HL-60 (cell line): ENCODE measurements at regions not wholly inside any gene's neighbourhood (a gene's known extent, or its start where the extent isn't known, plus 50 kb on each side); places are given as distances from the start of the nearest gene placed in this dataset.

Experiments
- GABPA ChIP-seq: IDR thresholded peaks from 2 replicates; pipeline ENCODE4 v1.6.1; 2012; ENCODE audit warnings: low read depth
- POLR2AphosphoS5 ChIP-seq: IDR thresholded peaks from 2 replicates; pipeline ENCODE4 v1.6.1; 2012; ENCODE audit warnings: low read depth
- TF ChIP-seq, protein P1 (sequence below): IDR thresholded peaks from 2 replicates; pipeline ENCODE4 v1.6.1; 2012; ENCODE audit warnings: low read depth; ENCODE audit not compliant: insufficient replicate concordance
- TF ChIP-seq, protein P2 (sequence below): IDR thresholded peaks from one replicate; pipeline ENCODE4 v1.5.1; 2011; ENCODE audit warnings: low read length, control low read depth, inconsistent platforms; ENCODE audit not compliant: insufficient read depth

- no peak for TF ChIP-seq POLR2AphosphoS5
- TF ChIP-seq, protein P1, sequence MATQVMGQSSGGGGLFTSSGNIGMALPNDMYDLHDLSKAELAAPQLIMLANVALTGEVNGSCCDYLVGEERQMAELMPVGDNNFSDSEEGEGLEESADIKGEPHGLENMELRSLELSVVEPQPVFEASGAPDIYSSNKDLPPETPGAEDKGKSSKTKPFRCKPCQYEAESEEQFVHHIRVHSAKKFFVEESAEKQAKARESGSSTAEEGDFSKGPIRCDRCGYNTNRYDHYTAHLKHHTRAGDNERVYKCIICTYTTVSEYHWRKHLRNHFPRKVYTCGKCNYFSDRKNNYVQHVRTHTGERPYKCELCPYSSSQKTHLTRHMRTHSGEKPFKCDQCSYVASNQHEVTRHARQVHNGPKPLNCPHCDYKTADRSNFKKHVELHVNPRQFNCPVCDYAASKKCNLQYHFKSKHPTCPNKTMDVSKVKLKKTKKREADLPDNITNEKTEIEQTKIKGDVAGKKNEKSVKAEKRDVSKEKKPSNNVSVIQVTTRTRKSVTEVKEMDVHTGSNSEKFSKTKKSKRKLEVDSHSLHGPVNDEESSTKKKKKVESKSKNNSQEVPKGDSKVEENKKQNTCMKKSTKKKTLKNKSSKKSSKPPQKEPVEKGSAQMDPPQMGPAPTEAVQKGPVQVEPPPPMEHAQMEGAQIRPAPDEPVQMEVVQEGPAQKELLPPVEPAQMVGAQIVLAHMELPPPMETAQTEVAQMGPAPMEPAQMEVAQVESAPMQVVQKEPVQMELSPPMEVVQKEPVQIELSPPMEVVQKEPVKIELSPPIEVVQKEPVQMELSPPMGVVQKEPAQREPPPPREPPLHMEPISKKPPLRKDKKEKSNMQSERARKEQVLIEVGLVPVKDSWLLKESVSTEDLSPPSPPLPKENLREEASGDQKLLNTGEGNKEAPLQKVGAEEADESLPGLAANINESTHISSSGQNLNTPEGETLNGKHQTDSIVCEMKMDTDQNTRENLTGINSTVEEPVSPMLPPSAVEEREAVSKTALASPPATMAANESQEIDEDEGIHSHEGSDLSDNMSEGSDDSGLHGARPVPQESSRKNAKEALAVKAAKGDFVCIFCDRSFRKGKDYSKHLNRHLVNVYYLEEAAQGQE, result no peak
- TF ChIP-seq, protein P2, sequence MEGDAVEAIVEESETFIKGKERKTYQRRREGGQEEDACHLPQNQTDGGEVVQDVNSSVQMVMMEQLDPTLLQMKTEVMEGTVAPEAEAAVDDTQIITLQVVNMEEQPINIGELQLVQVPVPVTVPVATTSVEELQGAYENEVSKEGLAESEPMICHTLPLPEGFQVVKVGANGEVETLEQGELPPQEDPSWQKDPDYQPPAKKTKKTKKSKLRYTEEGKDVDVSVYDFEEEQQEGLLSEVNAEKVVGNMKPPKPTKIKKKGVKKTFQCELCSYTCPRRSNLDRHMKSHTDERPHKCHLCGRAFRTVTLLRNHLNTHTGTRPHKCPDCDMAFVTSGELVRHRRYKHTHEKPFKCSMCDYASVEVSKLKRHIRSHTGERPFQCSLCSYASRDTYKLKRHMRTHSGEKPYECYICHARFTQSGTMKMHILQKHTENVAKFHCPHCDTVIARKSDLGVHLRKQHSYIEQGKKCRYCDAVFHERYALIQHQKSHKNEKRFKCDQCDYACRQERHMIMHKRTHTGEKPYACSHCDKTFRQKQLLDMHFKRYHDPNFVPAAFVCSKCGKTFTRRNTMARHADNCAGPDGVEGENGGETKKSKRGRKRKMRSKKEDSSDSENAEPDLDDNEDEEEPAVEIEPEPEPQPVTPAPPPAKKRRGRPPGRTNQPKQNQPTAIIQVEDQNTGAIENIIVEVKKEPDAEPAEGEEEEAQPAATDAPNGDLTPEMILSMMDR, result no peak
- TF ChIP-seq GABPA, result no peak
Measured at GRCh38 chr3:111260878-111261277, 189.3 kb downstream of the NECTIN3 start.
